GM21360 (cell line): ENCODE measurements at regions not wholly inside any gene's neighbourhood (a gene's known extent, or its start where the extent isn't known, plus 50 kb on each side); places are given as distances from the start of the nearest gene placed in this dataset.

Experiments used
- ATAC-seq: cut with Tn5 transposase; IDR thresholded peaks from one replicate; pipeline ENCODE4 v1.9.1; 2021; ENCODE audit warnings: mild to moderate bottlenecking, moderate library complexity; ENCODE audit not compliant: unreplicated experiment

DNA sequence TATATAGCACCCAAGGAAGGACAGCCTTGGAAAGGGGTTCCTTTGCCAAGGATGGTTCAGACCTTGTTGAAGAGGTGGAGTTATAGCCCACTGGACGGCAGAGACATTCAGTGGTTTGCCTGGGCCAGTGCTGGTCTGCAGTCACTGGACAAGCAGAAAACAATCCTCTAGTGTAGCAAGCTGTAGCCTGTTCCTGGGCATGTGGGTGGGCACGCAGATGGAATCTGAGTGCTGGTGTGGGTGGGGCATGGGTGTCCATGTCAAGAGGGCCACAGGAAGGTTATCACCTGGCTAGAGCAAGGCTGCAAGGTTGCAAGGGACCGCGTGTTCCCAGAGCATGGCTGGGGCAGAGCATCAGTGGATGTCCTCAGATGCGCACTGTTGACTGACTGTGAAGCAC lies 244.7 kb downstream of the PTPRU start:
- ATAC-seq: no peak

- ATAC-seq: no peak
Measured at GRCh38 chr1:29478879-29479278, 242.6 kb downstream of the PTPRU start.

DNA sequence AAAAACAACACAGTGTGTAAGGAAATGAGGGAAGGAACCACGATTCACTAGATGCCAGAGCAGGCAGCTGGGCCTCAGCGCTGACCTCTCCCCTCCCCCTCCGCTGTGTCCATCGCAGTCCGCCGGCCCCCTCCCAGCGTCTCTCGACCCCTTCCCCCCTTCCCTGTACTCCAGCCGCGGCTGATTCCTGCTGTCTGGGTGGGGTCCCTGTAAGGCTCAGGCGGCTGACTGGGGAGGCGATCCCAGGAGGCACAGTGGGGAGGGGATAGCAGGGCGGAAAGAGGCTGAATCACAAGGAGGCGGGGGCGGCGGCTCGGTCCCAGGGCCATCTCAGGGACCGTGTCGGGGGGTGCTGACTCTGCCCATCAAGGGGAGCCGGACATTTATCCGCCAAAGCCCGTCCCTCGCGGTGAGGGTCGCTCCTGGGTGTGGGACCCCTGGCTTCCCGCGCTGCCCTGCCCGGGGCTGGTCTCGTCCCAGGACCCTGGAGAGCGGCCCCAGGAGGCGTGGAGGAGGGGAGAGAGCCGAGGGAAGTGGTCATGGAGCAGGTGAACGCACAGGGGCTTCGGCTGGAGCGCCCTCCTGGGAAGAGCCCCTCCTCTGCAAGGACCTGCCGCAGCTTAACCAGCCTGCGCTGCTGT lies 241.9 kb downstream of the PTPRU start:
- no peak for ATAC-seq

GRCh38 chr1:29475326-29475725 lies 239.0 kb downstream of the PTPRU start:
- no peak for ATAC-seq

DNA sequence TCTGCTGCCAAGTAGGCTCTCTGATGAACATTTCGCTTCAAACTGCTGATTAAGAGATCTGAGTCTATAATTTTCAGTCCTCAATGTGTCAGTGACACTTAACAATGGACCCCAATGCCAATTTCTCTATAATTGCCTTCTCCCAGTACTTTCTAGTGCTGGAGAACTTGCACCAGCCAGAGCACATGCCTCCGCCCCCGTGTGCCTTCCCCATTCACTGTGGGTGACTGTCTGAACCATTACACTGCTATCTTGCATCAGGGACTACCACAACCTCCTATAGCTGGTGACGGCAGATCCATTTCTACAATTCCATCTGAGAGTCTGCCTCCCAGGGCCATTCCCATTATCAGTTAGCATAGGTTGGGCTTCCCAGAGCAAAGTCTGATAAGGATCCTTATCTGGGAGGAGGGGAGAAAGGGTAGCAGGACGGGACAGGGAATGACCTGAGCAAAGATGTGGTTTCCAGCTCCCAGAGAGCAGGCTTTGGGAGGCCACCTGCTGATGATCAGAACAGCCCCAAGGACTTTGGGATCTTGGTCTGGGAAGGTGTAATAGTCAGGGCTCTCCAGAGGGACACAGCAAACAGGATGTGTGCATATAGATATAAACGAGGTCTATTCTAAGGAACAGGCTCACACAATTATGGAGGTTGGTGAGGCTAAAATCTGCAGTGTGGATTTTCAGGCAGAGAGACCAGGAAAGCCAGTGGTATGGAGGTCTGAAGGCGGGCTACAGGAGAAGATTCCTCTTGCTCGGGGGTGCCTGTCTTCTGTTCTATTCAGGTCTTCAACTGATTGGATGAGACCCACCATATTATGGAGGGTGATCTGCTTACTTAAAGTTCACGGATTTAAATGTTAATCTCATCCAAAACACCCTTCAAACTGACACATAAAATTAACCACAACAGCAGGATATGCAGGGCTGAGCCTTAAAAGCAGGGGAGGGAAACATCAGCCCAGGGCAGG lies 238.2 kb downstream of the PTPRU start:
- no peak for ATAC-seq

GRCh38 chr1:29473161-29473855 lies 237.0 kb downstream of the PTPRU start:
- ATAC-seq: no peak

GRCh38 chr1:29471487-29472313 lies 235.4 kb downstream of the PTPRU start:
- no peak for ATAC-seq

- no peak for ATAC-seq
Measured at GRCh38 chr1:29470788-29471119, 234.4 kb downstream of the PTPRU start.

DNA sequence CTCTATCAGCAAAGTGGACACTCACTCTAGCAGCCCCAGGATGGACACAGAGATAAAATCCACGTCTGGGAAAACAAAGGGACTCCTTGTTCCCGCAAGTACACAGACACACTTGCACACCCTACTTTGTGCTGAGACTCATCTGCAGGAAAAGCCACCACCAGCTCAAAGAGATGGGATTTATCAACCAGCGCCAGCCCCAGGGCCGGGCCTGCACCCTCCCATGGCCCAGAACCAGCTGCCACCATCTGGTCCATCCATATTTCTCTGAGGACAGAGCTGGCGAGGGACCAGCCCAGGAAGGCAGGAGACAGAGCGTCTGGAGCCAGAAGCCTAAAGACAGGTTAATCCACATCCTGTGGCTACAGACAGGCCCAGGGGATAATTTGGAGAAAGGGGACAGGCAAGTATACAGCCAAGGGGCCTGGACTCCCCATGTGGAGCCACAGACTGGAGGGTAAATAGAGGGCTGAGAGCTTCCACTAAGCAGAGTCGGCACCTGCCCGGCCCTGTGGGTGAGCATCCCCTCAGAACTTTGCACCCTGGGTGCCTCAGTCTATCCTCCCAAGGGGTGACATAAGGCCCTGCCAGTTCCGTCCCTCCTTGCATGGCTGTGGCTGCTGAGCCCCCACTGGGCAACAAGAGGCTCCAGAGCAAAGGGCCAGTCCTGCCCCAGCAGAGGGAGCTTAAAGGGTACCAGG lies 233.9 kb downstream of the PTPRU start:
- no peak for ATAC-seq

DNA sequence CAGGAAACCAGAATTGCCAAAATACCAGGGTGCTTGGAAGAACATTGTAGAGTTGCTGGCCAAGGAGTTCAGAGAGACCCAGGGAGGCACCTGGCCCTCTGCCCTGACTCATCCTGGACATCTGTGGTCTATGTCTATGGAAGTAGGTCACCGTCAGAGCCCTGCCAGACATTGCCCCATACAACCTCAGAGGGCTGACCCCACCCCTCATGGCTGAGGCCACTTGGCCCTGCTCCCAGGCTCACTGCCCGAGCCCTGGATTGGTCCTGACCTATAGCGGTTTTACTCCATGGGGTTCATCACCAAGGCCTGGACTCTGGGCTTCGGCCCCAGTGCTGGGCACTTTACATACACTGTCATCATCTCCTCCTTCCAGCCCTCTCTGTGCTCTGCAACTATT lies 233.1 kb downstream of the PTPRU start:
- no peak for ATAC-seq

DNA sequence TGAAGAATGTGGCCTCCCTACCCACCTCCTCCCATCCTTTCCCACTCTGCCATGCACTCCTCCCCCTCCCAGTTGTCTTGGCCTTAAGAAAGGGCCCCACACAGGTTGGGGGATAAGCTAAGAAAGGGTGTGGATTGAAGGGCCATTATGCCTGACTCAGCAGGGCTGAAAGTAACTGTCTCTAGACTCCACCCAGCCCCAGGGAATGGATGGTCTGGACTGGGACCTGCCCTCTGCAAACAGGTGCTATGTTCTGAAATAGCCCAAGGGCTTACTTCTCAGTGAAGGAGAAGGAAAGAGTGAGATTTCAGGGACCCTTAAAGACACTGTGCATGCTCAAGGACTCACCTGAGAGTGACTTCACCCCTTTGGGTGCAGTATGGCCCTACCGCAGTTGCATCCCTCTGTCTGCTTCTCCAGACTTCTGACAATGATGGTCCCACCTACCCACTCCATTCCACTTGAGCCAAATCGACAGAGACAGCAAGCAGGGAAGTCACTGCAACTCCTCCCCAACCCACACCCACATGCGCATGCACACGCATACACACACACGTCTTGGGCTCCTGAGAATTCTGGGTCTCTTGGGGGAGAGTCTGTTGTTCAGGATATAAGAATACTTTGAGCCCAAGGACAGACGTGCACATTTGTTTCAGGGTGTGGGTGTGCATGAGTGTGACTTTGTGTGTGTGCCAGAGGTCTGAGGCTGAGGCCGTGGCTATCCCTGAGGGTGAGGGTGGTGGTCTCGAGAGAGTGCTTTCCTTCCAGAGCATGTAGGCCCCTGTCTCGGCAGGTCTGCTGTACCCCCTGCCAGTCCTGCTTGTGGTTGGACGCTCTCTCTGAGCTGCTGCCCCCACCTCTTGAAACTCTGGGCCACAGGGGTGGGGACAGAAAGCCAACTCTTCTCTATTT lies 231.9 kb downstream of the PTPRU start:
- no peak for ATAC-seq

GRCh38 chr1:29466258-29466657 lies 229.9 kb downstream of the PTPRU start:
- no peak for ATAC-seq

DNA sequence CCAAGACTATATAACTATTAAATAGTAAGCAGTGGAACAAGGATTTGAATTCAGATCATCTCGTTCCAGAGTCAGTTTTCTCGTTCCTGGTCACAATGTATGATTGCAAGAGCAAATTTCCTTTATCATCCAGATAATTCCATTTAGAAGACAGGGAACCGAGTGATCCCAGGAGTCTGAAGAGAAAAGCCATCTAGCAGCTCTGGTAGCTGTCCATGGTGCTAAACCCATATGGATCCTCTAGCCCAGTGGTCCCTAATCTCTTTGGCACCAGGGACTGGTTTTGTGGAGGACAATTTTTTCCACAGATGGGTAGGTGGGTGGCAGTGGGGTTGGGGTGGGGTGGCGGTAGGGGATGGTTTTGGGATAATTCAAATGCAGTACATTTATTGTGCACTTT lies 229.4 kb downstream of the PTPRU start:
- ATAC-seq: no peak

DNA sequence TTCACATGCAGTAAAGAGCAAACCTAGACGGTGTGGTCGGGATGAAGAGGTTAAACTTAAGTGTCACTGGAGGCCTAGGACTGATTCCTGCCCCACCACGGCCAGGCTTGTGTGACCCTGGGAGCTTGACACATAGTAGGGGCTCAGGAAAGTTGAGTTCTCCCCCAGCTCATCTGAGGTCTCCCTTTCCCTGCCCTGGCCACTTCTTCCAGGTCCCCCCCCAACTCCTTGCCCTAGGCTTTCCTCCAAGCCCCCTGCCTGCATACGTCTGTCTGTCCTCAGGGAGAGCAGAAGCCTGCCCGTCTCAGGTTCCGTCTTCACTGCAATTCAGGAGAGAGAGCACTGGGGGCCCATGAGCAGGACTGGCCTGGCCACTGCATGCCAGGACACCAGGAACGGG lies 225.8 kb downstream of the PTPRU start:
- no peak for ATAC-seq

GRCh38 chr1:29461115-29461739 lies 224.9 kb downstream of the PTPRU start:
- ATAC-seq: no peak

GRCh38 chr1:29460694-29461093 lies 224.4 kb downstream of the PTPRU start:
- no peak for ATAC-seq

DNA sequence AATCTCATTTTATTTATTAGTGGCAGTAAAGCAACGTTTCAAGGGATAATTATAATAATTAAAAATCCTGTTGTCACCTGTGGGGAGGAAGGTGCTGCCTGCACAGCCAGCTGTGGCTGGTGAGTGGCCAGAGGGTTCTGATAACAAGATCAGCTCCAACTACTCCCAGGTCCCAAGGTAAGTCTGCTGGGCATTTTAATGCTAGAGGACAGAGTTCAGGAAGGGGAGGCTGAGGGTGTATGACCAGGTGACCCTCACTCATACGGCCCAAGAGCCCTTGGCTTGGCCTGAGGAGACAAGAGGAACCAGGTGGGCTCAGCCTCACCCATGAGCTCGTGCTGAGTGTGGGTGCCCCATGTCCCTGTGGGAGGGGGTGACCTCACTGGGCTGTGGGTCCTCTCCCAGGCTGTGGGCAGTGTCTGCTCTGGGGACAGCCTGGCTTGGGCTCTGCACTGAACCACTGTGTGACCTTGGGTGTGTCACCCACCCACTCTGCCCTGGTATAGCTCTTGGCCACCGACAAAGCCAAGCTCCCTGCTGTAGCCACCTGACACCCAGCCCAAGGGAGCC lies 223.8 kb downstream of the PTPRU start:
- no peak for ATAC-seq

DNA sequence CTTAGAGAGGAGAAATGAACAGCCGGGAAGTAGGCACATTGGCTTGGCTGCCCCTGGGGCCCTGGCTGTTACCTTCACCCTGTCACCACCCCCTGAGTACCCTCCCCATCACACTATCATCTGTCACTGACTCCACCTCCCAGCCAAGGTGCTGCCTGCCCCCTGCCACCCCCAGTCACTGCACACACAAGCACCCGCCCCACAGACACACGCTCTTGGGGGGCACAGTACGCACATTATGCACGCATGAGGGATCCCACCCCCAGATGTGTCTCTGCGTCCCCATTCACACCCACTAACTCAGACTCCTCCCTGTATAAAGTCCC lies 223.3 kb downstream of the PTPRU start:
- ATAC-seq: no peak
